Effector CD8-positive, alpha-beta T cell (primary cell): ENCODE measurements at regions not wholly inside any gene's neighbourhood (a gene's known extent, or its start where the extent isn't known, plus 50 kb on each side); places are given as distances from the start of the nearest gene placed in this dataset.
A peak's percentile ranks its signal among the peaks of the same experiment; 100 is the strongest.

Experiments used
- DNase-seq: peaks from one replicate; lab custom pipeline; 2025; lab: John Stamatoyannopoulos, UW

- no peak for DNase-seq
These were observed 171.6 kb upstream of the PLPP4 start for GRCh38 chr10:120285408-120285807.

- DNase-seq: no peak
These were observed 170.7 kb upstream of the PLPP4 start for GRCh38 chr10:120286280-120286679.

GRCh38 chr10:120300513-120300912 is 156.5 kb upstream of the PLPP4 start:
- DNase-seq: no peak

- no peak for DNase-seq
These were observed 148.4 kb upstream of the PLPP4 start for GRCh38 chr10:120308589-120308988.

GRCh38 chr10:120313715-120314114 is 143.3 kb upstream of the PLPP4 start:
- DNase-seq: no peak

- no peak for DNase-seq
These were observed 142.6 kb upstream of the PLPP4 start for GRCh38 chr10:120314442-120314841.

- no peak for DNase-seq
These were observed 138.2 kb upstream of the PLPP4 start for GRCh38 chr10:120318862-120319261.

- DNase-seq: no peak
These were observed 129.4 kb upstream of the PLPP4 start for GRCh38 chr10:120327675-120328074.

- no peak for DNase-seq
These were observed 128.4 kb upstream of the PLPP4 start for GRCh38 chr10:120328647-120329046.

- DNase-seq: no peak
These were observed 121.5 kb upstream of the PLPP4 start for GRCh38 chr10:120335553-120335952.

- DNase-seq: no peak
These were observed 120.6 kb upstream of the PLPP4 start for GRCh38 chr10:120336306-120336910.

- DNase-seq: peak; percentile 12
These were observed 120.0 kb upstream of the PLPP4 start for GRCh38 chr10:120336911-120337540.

- no peak for DNase-seq
These were observed 114.8 kb upstream of the PLPP4 start for GRCh38 chr10:120342115-120342714.

GRCh38 chr10:120345186-120345585 is 111.8 kb upstream of the PLPP4 start:
- no peak for DNase-seq

- no peak for DNase-seq
These were observed 109.4 kb upstream of the PLPP4 start for GRCh38 chr10:120347644-120348043.

- no peak for DNase-seq
These were observed 108.0 kb upstream of the PLPP4 start for GRCh38 chr10:120349069-120349468.

- no peak for DNase-seq
These were observed 101.6 kb upstream of the PLPP4 start for GRCh38 chr10:120355425-120355824.

GRCh38 chr10:120360571-120360970 is 96.5 kb upstream of the PLPP4 start:
- DNase-seq: no peak

GRCh38 chr10:120365872-120366271 is 91.2 kb upstream of the PLPP4 start:
- DNase-seq: no peak

GRCh38 chr10:120367341-120367740 is 89.7 kb upstream of the PLPP4 start:
- DNase-seq: no peak

- DNase-seq: no peak
These were observed 88.7 kb upstream of the PLPP4 start for GRCh38 chr10:120368338-120368737.

GRCh38 chr10:120368927-120369326 is 88.1 kb upstream of the PLPP4 start:
- no peak for DNase-seq

GRCh38 chr10:120369856-120370276 is 87.2 kb upstream of the PLPP4 start:
- no peak for DNase-seq

- DNase-seq: no peak
These were observed 85.2 kb upstream of the PLPP4 start for GRCh38 chr10:120371856-120372255.
